Astrocyte of the spinal cord (primary cell): ENCODE measurements at regions not wholly inside any gene's neighbourhood (a gene's known extent, or its start where the extent isn't known, plus 50 kb on each side); places are given as distances from the start of the nearest gene placed in this dataset.
"Not testable (repeated sequence)": the region's sequence is repeated elsewhere in the genome, so short reads cannot be mapped to it uniquely, and the experiment has no call there.

Source experiments
- DNase-seq: peaks from one replicate; pipeline ENCODE4 v3.0.0; 2011; ENCODE audit warnings: low read depth, low spot score
- H3K4me3 ChIP-seq: 2 replicates; pipeline ENCODE4 v1.5.1; 2011; ENCODE audit warnings: low read depth, mild to moderate bottlenecking, low read length, moderate library complexity
- in situ Hi-C: cut with HindIII; loops from 2 replicates; pipeline ENCODE4 v1.10.0; 2017; ENCODE audit warnings: low sequenced_read_pairs
- TF ChIP-seq, protein P1 (sequence below): IDR thresholded peaks from 2 replicates; pipeline ENCODE4 v1.5.1; 2012; ENCODE audit warnings: low read depth, mild to moderate bottlenecking, low read length, inconsistent platforms

- in situ Hi-C loops: no loop called here
- no peak for DNase-seq
- TF ChIP-seq, protein P1, sequence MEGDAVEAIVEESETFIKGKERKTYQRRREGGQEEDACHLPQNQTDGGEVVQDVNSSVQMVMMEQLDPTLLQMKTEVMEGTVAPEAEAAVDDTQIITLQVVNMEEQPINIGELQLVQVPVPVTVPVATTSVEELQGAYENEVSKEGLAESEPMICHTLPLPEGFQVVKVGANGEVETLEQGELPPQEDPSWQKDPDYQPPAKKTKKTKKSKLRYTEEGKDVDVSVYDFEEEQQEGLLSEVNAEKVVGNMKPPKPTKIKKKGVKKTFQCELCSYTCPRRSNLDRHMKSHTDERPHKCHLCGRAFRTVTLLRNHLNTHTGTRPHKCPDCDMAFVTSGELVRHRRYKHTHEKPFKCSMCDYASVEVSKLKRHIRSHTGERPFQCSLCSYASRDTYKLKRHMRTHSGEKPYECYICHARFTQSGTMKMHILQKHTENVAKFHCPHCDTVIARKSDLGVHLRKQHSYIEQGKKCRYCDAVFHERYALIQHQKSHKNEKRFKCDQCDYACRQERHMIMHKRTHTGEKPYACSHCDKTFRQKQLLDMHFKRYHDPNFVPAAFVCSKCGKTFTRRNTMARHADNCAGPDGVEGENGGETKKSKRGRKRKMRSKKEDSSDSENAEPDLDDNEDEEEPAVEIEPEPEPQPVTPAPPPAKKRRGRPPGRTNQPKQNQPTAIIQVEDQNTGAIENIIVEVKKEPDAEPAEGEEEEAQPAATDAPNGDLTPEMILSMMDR: no peak
- no peak overlapping the region for H3K4me3 ChIP-seq
Observed at GRCh38 chr6:169406804-169407203, 153.2 kb upstream of the THBS2 start.

GRCh38 chr6:169406034-169406433 is 152.4 kb upstream of the THBS2 start:
- DNase-seq: no peak
- no peak overlapping the region for H3K4me3 ChIP-seq
- TF ChIP-seq, protein P1: no peak
- in situ Hi-C loops: no loop called here

GRCh38 chr6:169404828-169405227 is 151.2 kb upstream of the THBS2 start:
- H3K4me3 ChIP-seq: no peak overlapping the region
- TF ChIP-seq, protein P1: no peak
- DNase-seq: no peak
- in situ Hi-C loops: no loop called here

GRCh38 chr6:169398342-169399105 is 144.9 kb upstream of the THBS2 start:
- no peak for DNase-seq
- TF ChIP-seq, protein P1: no peak
- no peak overlapping the region for H3K4me3 ChIP-seq
- in situ Hi-C loops: no loop called here

DNA sequence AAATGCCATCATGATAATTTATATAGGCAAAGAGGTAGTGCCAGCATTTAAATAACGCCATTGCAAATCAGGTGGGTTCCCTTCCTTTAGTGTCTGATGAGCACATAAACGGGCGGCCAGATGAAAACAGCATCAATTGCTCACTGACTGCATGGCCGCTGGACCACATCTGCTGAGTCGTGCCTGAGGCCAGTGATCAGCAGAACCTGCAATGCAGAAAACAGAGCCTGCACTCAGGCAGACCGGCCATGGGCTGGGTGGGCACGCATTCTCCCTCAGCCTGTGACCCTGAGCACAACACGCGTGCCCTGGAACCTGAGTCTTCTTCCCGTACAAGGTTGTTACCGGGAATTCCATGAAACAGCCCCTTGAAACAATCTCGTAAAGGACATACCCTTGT is 144.0 kb upstream of the THBS2 start:
- TF ChIP-seq, protein P1: no peak
- DNase-seq: no peak
- no peak overlapping the region for H3K4me3 ChIP-seq
- in situ Hi-C loops: no loop called here

GRCh38 chr6:169396554-169397163 is 143.0 kb upstream of the THBS2 start:
- no peak for DNase-seq
- TF ChIP-seq, protein P1: no peak
- H3K4me3 ChIP-seq: no peak overlapping the region
- in situ Hi-C loops: no loop called here

DNA sequence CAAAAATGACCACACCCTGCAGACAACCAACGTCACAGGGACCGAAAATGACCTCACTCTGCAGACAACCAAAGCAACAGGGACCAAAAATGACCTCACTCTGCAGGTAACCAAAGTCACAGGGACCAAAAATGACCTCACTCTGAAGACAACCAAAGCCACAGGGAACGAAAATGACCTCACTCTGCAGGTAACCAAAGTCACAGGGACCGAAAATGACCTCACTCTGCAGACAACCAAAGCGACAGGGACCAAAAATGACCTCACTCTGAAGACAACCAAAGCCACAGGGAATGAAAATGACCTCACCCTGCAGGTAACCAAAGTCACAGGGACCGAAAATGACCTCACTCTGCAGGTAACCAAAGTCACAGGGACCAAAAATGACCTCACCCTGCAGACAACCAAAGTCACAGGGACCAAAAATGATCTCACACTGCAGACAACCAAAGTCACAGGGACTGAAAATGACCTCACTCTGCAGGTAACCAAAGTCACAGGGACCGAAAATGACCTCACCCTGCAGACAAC is 142.4 kb upstream of the THBS2 start:
- DNase-seq, H3K4me3 ChIP-seq, in situ Hi-C loops: not testable (repeated sequence)
